HepG2 (cell line): ENCODE measurements at regions not wholly inside any gene's neighbourhood (a gene's known extent, or its start where the extent isn't known, plus 50 kb on each side); places are given as distances from the start of the nearest gene placed in this dataset.

Source experiments
- FOXM1 ChIP-seq: sonication (generic); formaldehyde crosslinking; IDR thresholded peaks from 2 replicates; pipeline ENCODE4 v1.5.0; 2020; ENCODE audit warnings: missing genetic modification reagents
- ZBTB33 ChIP-seq: sonication (generic); formaldehyde crosslinking; IDR thresholded peaks from 2 replicates; pipeline ENCODE4 v1.4.0; 2020; ENCODE audit warnings: missing genetic modification reagents
- ZNF770 ChIP-seq: sonication (generic); formaldehyde crosslinking; IDR thresholded peaks from 2 replicates; pipeline ENCODE4 v1.5.0; 2020; ENCODE audit warnings: mild to moderate bottlenecking, missing genetic modification reagents
- TF ChIP-seq, protein P1 (sequence below): sonication (generic); formaldehyde crosslinking; IDR thresholded peaks from 2 replicates; pipeline ENCODE4 v1.4.0; 2020; ENCODE audit warnings: missing genetic modification reagents, mild to moderate bottlenecking, borderline replicate concordance
- TF ChIP-seq, protein P2 (sequence below): sonication (generic); formaldehyde crosslinking; IDR thresholded peaks from 2 replicates; pipeline ENCODE4 v1.4.0; 2020; ENCODE audit warnings: missing genetic modification reagents

- TF ChIP-seq ZNF770 (CRISPR knock-in tag) (no peak), ZBTB33 (CRISPR knock-in tag) (no peak), FOXM1 (no peak)
- TF ChIP-seq, protein P1, sequence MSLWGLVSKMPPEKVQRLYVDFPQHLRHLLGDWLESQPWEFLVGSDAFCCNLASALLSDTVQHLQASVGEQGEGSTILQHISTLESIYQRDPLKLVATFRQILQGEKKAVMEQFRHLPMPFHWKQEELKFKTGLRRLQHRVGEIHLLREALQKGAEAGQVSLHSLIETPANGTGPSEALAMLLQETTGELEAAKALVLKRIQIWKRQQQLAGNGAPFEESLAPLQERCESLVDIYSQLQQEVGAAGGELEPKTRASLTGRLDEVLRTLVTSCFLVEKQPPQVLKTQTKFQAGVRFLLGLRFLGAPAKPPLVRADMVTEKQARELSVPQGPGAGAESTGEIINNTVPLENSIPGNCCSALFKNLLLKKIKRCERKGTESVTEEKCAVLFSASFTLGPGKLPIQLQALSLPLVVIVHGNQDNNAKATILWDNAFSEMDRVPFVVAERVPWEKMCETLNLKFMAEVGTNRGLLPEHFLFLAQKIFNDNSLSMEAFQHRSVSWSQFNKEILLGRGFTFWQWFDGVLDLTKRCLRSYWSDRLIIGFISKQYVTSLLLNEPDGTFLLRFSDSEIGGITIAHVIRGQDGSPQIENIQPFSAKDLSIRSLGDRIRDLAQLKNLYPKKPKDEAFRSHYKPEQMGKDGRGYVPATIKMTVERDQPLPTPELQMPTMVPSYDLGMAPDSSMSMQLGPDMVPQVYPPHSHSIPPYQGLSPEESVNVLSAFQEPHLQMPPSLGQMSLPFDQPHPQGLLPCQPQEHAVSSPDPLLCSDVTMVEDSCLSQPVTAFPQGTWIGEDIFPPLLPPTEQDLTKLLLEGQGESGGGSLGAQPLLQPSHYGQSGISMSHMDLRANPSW (CRISPR knock-in tag): no peak
- TF ChIP-seq, protein P2, sequence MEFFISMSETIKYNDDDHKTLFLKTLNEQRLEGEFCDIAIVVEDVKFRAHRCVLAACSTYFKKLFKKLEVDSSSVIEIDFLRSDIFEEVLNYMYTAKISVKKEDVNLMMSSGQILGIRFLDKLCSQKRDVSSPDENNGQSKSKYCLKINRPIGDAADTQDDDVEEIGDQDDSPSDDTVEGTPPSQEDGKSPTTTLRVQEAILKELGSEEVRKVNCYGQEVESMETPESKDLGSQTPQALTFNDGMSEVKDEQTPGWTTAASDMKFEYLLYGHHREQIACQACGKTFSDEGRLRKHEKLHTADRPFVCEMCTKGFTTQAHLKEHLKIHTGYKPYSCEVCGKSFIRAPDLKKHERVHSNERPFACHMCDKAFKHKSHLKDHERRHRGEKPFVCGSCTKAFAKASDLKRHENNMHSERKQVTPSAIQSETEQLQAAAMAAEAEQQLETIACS (CRISPR knock-in tag): no peak
Observed at GRCh38 chr7:63867127-63867526, 131.5 kb upstream of the ZNF722 start.
